PFSK-1 (cell line): ENCODE measurements at regions not wholly inside any gene's neighbourhood (a gene's known extent, or its start where the extent isn't known, plus 50 kb on each side); places are given as distances from the start of the nearest gene placed in this dataset.

Experiments
- FOXP2 ChIP-seq: optimal IDR thresholded peaks from 2 replicates; pipeline ENCODE3; 2011; ENCODE audit warnings: borderline replicate concordance, control low read depth, inconsistent platforms; ENCODE audit not compliant: insufficient read depth; ENCODE audit errors: extremely low read length, extremely low read depth
- POLR2AphosphoS5 ChIP-seq: IDR thresholded peaks from 2 replicates; pipeline ENCODE4 v1.6.1; 2012; ENCODE audit warnings: low read depth, mild to moderate bottlenecking, control low read depth, low read length, moderate library complexity
- SIN3A ChIP-seq: IDR thresholded peaks from 2 replicates; pipeline ENCODE4 v1.6.1; 2012; ENCODE audit warnings: mild to moderate bottlenecking, low read length, moderate library complexity, borderline replicate concordance; ENCODE audit not compliant: insufficient read depth
- TAF1 ChIP-seq: IDR thresholded peaks from 2 replicates; pipeline ENCODE4 v1.6.1; 2012; ENCODE audit warnings: low read length, control low read depth, borderline replicate concordance; ENCODE audit not compliant: insufficient read depth
- TF ChIP-seq, protein P1 (sequence below), 2 experiments: IDR thresholded peaks; 2 replicates each; pipeline versions ENCODE4 v1.6.1 to v1.8.0; 2011 to 2012; ENCODE audit warnings: low read depth in 2 of 2, low read length in 2 of 2, control low read depth in 1 of 2, inconsistent platforms in 1 of 2, mild to moderate bottlenecking in 1 of 2, moderate library complexity in 1 of 2; ENCODE audit not compliant: insufficient read depth in 1 of 2

GRCh38 chr13:104289400-104289799 lies 1223.2 kb upstream of the SLC10A2 start:
- TF ChIP-seq SIN3A: no peak
- TF ChIP-seq, protein P1, sequence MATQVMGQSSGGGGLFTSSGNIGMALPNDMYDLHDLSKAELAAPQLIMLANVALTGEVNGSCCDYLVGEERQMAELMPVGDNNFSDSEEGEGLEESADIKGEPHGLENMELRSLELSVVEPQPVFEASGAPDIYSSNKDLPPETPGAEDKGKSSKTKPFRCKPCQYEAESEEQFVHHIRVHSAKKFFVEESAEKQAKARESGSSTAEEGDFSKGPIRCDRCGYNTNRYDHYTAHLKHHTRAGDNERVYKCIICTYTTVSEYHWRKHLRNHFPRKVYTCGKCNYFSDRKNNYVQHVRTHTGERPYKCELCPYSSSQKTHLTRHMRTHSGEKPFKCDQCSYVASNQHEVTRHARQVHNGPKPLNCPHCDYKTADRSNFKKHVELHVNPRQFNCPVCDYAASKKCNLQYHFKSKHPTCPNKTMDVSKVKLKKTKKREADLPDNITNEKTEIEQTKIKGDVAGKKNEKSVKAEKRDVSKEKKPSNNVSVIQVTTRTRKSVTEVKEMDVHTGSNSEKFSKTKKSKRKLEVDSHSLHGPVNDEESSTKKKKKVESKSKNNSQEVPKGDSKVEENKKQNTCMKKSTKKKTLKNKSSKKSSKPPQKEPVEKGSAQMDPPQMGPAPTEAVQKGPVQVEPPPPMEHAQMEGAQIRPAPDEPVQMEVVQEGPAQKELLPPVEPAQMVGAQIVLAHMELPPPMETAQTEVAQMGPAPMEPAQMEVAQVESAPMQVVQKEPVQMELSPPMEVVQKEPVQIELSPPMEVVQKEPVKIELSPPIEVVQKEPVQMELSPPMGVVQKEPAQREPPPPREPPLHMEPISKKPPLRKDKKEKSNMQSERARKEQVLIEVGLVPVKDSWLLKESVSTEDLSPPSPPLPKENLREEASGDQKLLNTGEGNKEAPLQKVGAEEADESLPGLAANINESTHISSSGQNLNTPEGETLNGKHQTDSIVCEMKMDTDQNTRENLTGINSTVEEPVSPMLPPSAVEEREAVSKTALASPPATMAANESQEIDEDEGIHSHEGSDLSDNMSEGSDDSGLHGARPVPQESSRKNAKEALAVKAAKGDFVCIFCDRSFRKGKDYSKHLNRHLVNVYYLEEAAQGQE (IDR thresholded peaks at IDR 0.05; ENCODE audit: insufficient read depth in 1 of 2, low read depth in 2 of 2, low read length in 2 of 2): no peak
- no peak for TF ChIP-seq POLR2AphosphoS5
- no peak for TF ChIP-seq TAF1
- TF ChIP-seq FOXP2: no peak

- TF ChIP-seq FOXP2 (no peak), POLR2AphosphoS5 (no peak), SIN3A (no peak), TAF1 (no peak)
- TF ChIP-seq, protein P1 (IDR thresholded peaks at IDR 0.05; ENCODE audit: insufficient read depth in 1 of 2, low read depth in 2 of 2, low read length in 2 of 2): no peak
Measured at GRCh38 chr13:104288496-104288895, 1222.3 kb upstream of the SLC10A2 start.

DNA sequence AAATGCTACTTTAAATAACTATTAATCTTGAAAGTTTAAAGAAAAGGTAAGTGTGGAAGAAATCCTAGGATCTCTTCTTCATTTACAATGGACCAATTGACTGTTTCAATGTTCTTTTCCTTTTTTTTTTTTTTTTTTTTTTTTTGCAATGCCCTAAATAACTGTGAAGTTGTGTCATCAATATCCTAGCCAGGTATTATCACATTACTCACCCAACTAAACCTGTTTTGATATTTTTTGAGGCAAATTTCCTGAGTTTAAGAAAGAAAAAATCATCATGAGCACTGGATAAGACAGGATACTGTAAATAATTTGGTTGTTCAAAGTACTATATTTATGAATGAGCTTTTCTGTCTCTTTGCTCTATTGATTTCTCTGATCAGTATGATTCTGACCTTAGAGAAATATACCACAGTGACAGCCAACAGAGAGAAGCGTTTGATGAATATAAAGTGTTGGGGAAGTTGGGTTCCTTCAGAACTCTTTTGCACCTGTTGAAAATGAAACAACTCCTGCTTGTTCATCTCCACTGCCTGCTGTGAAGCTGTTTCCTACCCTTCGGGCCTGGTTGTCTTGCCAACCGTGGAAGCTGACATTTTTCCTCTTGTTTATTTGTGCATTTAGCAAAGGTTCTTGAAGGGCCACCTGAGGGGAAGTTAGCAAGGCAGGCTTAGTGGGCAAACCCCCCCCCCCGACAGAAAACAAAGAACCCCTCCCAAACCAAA lies 1220.5 kb upstream of the SLC10A2 start:
- TF ChIP-seq FOXP2: no peak
- no peak for TF ChIP-seq SIN3A
- no peak for TF ChIP-seq TAF1
- no peak for TF ChIP-seq POLR2AphosphoS5
- TF ChIP-seq, protein P1 (IDR thresholded peaks at IDR 0.05; ENCODE audit: insufficient read depth in 1 of 2, low read depth in 2 of 2, low read length in 2 of 2): no peak

DNA sequence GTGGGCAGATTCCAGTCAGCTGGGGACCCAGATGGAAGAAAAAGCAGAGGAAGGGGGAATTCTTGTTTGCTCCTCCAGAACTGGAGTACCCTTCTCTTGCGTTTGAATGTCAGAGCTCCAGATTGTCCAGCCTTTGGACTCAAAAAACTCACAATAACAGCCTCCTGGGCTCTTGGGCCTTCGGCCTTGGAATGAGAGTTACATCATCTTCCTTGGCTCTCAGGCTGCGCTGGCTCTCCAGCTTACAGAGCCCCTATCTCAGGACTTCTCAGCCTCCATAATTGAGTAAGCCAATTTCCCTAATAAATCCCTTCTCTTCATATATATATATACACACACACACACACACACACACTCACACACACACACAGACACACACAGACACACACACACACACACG lies 1215.7 kb upstream of the SLC10A2 start:
- TF ChIP-seq FOXP2: no peak
- TF ChIP-seq POLR2AphosphoS5: no peak
- TF ChIP-seq, protein P1 (IDR thresholded peaks at IDR 0.05; ENCODE audit: insufficient read depth in 1 of 2, low read depth in 2 of 2, low read length in 2 of 2): no peak
- TF ChIP-seq SIN3A: no peak
- TF ChIP-seq TAF1: no peak

DNA sequence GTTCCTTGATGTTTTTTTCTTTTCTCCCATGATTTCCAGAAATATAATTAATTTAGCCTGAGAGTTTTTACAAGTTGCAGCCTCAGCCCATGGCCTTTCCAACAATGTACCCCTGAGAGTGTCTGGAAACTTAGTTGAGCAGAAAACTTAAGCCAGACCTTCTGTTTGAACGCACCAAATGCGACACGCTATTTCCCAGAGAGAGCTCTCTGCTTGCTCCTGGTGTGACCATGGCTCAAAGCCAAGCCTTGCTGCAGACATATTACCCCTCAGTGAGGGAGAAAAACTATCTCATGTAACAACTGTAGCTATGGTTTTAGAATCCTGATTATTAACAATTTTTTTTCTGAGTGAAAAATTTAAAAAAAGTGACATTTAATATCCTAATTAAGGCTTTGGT lies 1204.5 kb upstream of the SLC10A2 start:
- TF ChIP-seq FOXP2 (no peak), SIN3A (no peak), TAF1 (no peak), POLR2AphosphoS5 (no peak)
